ENCODE measurements at regions not wholly inside any gene's neighbourhood (a gene's known extent, or its start where the extent isn't known, plus 50 kb on each side); places are given as distances from the start of the nearest gene placed in this dataset.
A peak's percentile ranks its signal among the peaks of the same experiment; 100 is the strongest.

DNA sequence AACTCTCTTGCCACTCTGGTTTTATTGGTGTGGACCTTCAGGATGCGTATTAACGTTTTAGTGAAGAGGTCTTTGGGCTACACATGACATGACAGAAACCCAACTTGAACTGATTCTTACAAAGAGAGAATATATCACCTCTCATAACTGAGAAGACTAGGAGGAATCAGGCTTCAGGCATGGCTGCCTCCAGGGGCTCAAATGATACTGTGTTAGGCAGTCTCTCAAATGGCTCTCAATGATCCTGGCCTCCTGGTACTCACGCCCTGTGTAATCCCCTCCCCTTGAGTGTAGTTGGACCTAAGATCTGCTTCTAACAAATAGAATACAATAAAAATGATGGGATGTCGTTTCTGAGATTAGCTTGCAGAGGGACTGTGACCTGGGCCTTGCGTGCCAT, 58.5 kb upstream of the SYPL1 start:
- no peak overlapping the region for H3K4me3 Mint-ChIP-seq
- H3K9me3 Mint-ChIP-seq = no peaks in the 10 kb centered on the region
- H3K36me3 Mint-ChIP-seq = no peaks in the 10 kb centered on the region
- DNase-seq (ENCODE audit: low spot score) = no peak
- TF ChIP-seq, protein P1, sequence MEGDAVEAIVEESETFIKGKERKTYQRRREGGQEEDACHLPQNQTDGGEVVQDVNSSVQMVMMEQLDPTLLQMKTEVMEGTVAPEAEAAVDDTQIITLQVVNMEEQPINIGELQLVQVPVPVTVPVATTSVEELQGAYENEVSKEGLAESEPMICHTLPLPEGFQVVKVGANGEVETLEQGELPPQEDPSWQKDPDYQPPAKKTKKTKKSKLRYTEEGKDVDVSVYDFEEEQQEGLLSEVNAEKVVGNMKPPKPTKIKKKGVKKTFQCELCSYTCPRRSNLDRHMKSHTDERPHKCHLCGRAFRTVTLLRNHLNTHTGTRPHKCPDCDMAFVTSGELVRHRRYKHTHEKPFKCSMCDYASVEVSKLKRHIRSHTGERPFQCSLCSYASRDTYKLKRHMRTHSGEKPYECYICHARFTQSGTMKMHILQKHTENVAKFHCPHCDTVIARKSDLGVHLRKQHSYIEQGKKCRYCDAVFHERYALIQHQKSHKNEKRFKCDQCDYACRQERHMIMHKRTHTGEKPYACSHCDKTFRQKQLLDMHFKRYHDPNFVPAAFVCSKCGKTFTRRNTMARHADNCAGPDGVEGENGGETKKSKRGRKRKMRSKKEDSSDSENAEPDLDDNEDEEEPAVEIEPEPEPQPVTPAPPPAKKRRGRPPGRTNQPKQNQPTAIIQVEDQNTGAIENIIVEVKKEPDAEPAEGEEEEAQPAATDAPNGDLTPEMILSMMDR (IDR thresholded peaks at IDR 0.05) = no peak
- no peak for TF ChIP-seq EZH2phosphoT487 (IDR thresholded peaks at IDR 0.05)
- TF ChIP-seq EZH2 (IDR thresholded peaks at IDR 0.05) = no peak
- Histone ChIP-seq H3K27me3 (no peaks in the 10 kb centered on the region), H3K27ac (no peak overlapping the region), H3K9me3 (ENCODE audit: low read depth) (no peaks in the 10 kb centered on the region), H3K4me2 (no peak overlapping the region), H3F3A (ENCODE audit: low read depth) (no peaks in the 10 kb centered on the region), H3K4me1 (no peaks in the 10 kb centered on the region), H3K4me3 (no peak overlapping the region), H2AFZ (replicated peaks) (no peak overlapping the region), H4K20me1 (ENCODE audit: low read depth) (no peaks in the 10 kb centered on the region), H3K79me2 (ENCODE audit: low read depth) (no peaks in the 10 kb centered on the region), H3K9ac (no peak overlapping the region), H3K36me3 (no peaks in the 10 kb centered on the region)
- peaks cover 2% of the 10 kb centered on the region for H3K27me3 Mint-ChIP-seq (ENCODE audit: insufficient read depth, low read depth)
- H3K27ac Mint-ChIP-seq = peak overlapping the region; percentile 46
- no peaks in the 10 kb centered on the region for H3K4me1 Mint-ChIP-seq

DNA sequence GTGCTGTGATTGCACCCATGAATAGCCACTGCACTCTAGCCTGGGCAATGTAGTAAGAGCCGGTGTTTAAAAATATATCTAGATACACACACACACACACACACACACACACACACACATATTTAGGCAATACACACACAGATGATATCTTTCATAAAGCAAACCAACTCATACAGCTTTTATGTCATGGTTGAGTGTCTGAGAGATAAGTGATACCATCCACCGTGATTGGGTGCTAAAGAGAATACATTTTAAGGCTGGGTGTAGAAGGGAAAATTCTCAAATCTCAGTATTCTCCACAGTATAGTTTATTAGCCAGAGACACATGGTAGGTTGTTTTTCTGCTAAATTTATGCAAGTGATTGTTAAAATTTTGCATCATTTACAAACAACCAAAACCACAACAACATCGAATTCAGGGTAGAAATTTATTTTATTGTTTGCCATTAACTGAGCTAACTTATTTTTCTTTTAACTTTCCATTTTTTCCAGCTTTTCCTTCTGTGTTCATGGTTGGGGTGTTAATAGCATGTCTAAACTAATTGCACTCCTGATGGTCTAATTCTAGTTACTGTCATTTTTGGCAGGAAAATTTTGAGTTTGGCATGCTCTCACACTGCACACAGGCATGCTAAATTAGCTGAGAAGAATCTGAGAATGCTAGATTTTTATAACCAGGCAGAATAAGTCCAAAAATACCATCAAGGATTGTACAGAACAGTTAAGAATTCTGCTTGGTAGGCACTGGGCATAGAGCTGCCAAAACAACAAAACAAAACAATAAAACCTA, 57.9 kb upstream of the SYPL1 start:
- Histone ChIP-seq H3K9me3 (ENCODE audit: low read depth) (no peaks in the 10 kb centered on the region), H3K79me2 (ENCODE audit: low read depth) (no peaks in the 10 kb centered on the region), H3K27ac (no peak overlapping the region), H3K4me2 (no peak overlapping the region), H3K4me3 (no peak overlapping the region), H3F3A (ENCODE audit: low read depth) (no peaks in the 10 kb centered on the region), H3K36me3 (no peaks in the 10 kb centered on the region), H4K20me1 (ENCODE audit: low read depth) (no peaks in the 10 kb centered on the region), H3K4me1 (no peaks in the 10 kb centered on the region), H3K27me3 (no peaks in the 10 kb centered on the region), H3K9ac (no peak overlapping the region), H2AFZ (replicated peaks) (no peak overlapping the region)
- Mint-ChIP-seq H3K27ac (no peak overlapping the region), H3K9me3 (no peaks in the 10 kb centered on the region), H3K36me3 (no peaks in the 10 kb centered on the region), H3K4me1 (no peaks in the 10 kb centered on the region), H3K27me3 (ENCODE audit: insufficient read depth, low read depth) (peaks cover 2% of the 10 kb centered on the region), H3K4me3 (no peak overlapping the region)
- DNase-seq (ENCODE audit: low spot score) = no peak
- TF ChIP-seq, protein P1 (IDR thresholded peaks at IDR 0.05) = no peak
- TF ChIP-seq EZH2 (IDR thresholded peaks at IDR 0.05) (no peak), EZH2phosphoT487 (IDR thresholded peaks at IDR 0.05) (no peak)

DNA sequence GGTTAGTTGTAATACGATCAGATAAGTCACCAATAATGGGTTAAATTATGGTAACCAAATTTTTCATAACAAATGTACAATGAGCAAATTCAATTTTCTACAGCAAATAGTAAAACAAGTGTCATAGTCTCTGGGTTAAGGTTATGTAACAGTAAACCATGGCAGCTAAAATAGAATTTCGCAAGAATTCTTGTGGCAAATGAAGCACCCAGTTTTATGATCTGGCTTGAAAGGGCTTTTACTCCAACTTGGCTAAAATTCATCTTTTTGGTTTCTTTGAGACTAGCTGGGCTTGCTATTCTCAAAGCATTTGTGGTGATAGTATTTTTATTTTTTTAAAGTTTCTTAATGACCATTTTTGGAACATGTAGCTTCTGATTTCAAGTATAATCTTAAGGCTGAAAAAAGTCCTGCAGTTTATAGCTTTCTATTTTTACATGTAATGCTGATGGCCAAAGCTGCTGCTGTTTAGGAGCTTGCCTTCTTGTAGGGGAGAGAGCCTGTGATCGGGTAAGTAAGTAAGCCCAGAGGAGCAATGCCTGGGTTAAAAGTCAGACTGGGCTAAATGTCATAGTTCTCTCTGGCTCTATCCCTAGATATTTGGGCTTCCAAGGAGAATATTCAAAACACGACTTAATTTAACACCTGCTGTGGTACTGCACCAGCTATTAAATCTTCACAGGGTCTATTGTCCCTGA, 55.5 kb upstream of the SYPL1 start:
- Mint-ChIP-seq H3K27me3 (ENCODE audit: insufficient read depth, low read depth) (peaks cover 2% of the 10 kb centered on the region), H3K4me1 (no peaks in the 10 kb centered on the region), H3K4me3 (no peak overlapping the region), H3K9me3 (peaks cover 2% of the 10 kb centered on the region), H3K27ac (no peak overlapping the region), H3K36me3 (no peaks in the 10 kb centered on the region)
- Histone ChIP-seq H3K9ac (no peak overlapping the region), H4K20me1 (ENCODE audit: low read depth) (no peaks in the 10 kb centered on the region), H3F3A (ENCODE audit: low read depth) (no peaks in the 10 kb centered on the region), H3K9me3 (ENCODE audit: low read depth) (no peaks in the 10 kb centered on the region), H3K27me3 (no peaks in the 10 kb centered on the region), H3K79me2 (ENCODE audit: low read depth) (no peaks in the 10 kb centered on the region), H3K4me1 (no peaks in the 10 kb centered on the region), H3K27ac (no peak overlapping the region), H2AFZ (replicated peaks) (no peak overlapping the region), H3K36me3 (no peaks in the 10 kb centered on the region), H3K4me3 (no peak overlapping the region), H3K4me2 (no peak overlapping the region)
- no peak for DNase-seq (ENCODE audit: low spot score)
- TF ChIP-seq EZH2phosphoT487 (IDR thresholded peaks at IDR 0.05) = no peak
- TF ChIP-seq EZH2 (IDR thresholded peaks at IDR 0.05) = no peak
- TF ChIP-seq, protein P1 (IDR thresholded peaks at IDR 0.05) = no peak
